Heart left ventricle (tissue), 13 donors: ENCODE measurements at regions not wholly inside any gene's neighbourhood (a gene's known extent, or its start where the extent isn't known, plus 50 kb on each side); places are given as distances from the start of the nearest gene placed in this dataset.

Source experiments
- CTCF ChIP-seq, 12 donors: fragments of 200-600 bp; sonication (generic) in 4 of 12; IDR thresholded peaks; one replicate each; pipeline versions ENCODE4 v1.5.0 to v1.8.0; 2018 to 2022; ENCODE audit warnings: antibody characterized with exemption in 12 of 12, mild to moderate bottlenecking in 5 of 12
- POLR2A ChIP-seq, 2 donors: fragments of 450-650 bp; IDR thresholded peaks; one replicate each; pipeline ENCODE4 v1.6.1; 2017; ENCODE audit warnings: antibody characterized with exemption in 2 of 2, mild to moderate bottlenecking in 2 of 2, moderate library complexity in 2 of 2
- donor health status: ischemic (EF 13 %, LVEDD 7.1; RV severe dilation, severe dysfunction).
- donor health status: DM: no; HTN: yes; CAD: no.
- donor health status: DM: no; HTN: no; CAD: no.
- donor health status: ischemic (EF 25% LVEDD 6.9; RV normal size, moderate dysfunction).
- donor health status: ischemic (EF 25% LVEDD 5.7; RV mildly dilated, moderate dysfunction).
- donor health status: ischemic (EF 35%, LVEDD 5.7; RV mildly dilated, moderate dysfunction).
- donor health status: nonischemic (EF 11% LVEDD 7.7; RV severe dilation, severe dysfunction).
- donor health status: DM: yes; HTN: yes; CAD: no.
- donor health status: PGD.
- donor health status: ischemic (EF 29% LVEDD 5.4; RV normal size, mild dysfunction).
- donor health status: nonischemic (EF 23%, LVEDD 6.1; RV moderate dilation, normal function).

- TF ChIP-seq CTCF (IDR thresholded peaks at IDR 0.05) (no peak), POLR2A (IDR thresholded peaks at IDR 0.05) (no peak)
These were observed 321.9 kb upstream of the TARS1 start for GRCh38 chr5:33118761-33119415.
